Chondrocyte (in vitro differentiated cells): ENCODE measurements at regions not wholly inside any gene's neighbourhood (a gene's known extent, or its start where the extent isn't known, plus 50 kb on each side); places are given as distances from the start of the nearest gene placed in this dataset.
"Not testable (repeated sequence)": the region's sequence is repeated elsewhere in the genome, so short reads cannot be mapped to it uniquely, and the experiment has no call there.

Source experiments
- DNase-seq: peaks from one replicate; pipeline ENCODE4 v3.0.0; 2021; ENCODE audit warnings: mixed read lengths, low spot score
- H3K27ac Mint-ChIP-seq: one replicate; pipeline ENCODE4 v1.8.0; 2021; ENCODE audit warnings: mild to moderate bottlenecking, moderate library complexity, mixed read lengths; ENCODE audit not compliant: unreplicated experiment
- H3K27me3 Mint-ChIP-seq: 2 replicates; pipeline ENCODE4 v1.8.0; 2021; ENCODE audit warnings: low read depth, mixed read lengths
- H3K36me3 Mint-ChIP-seq: 2 replicates; pipeline ENCODE4 v1.8.0; 2021; ENCODE audit warnings: low read depth, mixed read lengths
- H3K4me1 Mint-ChIP-seq: 2 replicates; pipeline ENCODE4 v1.8.0; 2021; ENCODE audit warnings: low read depth, mild to moderate bottlenecking, mixed read lengths
- H3K4me3 Mint-ChIP-seq: one replicate; pipeline ENCODE4 v1.8.0; 2021; ENCODE audit warnings: mild to moderate bottlenecking, moderate library complexity, mixed read lengths; ENCODE audit not compliant: unreplicated experiment
- H3K9me3 Mint-ChIP-seq: 2 replicates; pipeline ENCODE4 v1.8.0; 2021; ENCODE audit warnings: low read depth, mixed read lengths
- CTCF ChIP-seq: fragments of 200-600 bp; sonication (generic); IDR thresholded peaks from 2 replicates; pipeline ENCODE4 v1.5.0; 2021; ENCODE audit warnings: antibody characterized with exemption, mild to moderate bottlenecking, moderate library complexity

- peaks cover 2% of the 10 kb centered on the region for H3K36me3 Mint-ChIP-seq
- no peak for DNase-seq
- no peak for TF ChIP-seq CTCF
- H3K27me3 Mint-ChIP-seq = peaks cover 43% of the 10 kb centered on the region
- H3K4me3 Mint-ChIP-seq = no peak overlapping the region
- H3K27ac Mint-ChIP-seq = no peak overlapping the region
- peaks cover 11% of the 10 kb centered on the region for H3K9me3 Mint-ChIP-seq
- H3K4me1 Mint-ChIP-seq = no peaks in the 10 kb centered on the region
These were observed 202.8 kb downstream of the RRAGC start for GRCh38 chr1:38656726-38657125.

DNA sequence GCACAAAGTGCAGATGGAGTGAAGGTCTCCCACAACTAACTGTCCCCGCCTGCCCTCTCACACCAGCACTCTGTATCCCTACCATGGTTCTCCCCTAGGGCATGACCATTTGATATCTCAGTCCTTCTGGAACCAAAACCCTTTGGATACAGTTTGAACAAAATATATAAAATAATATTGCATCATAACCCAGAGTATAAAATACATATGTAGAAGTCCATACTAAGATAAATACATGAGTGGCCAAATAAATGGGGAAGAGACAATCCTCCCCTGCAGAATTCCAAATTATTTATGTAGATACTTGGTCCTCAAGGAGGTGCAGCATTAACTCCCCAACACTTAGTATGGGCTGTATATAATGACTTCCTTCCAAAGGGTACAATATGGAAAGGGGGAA lies 207.4 kb downstream of the RRAGC start:
- no peaks in the 10 kb centered on the region for H3K36me3 Mint-ChIP-seq
- H3K4me1 Mint-ChIP-seq = no peaks in the 10 kb centered on the region
- H3K27me3 Mint-ChIP-seq = peaks cover 38% of the 10 kb centered on the region
- no peak for TF ChIP-seq CTCF
- H3K4me3 Mint-ChIP-seq = no peak overlapping the region
- no peaks in the 10 kb centered on the region for H3K9me3 Mint-ChIP-seq
- H3K27ac Mint-ChIP-seq = no peak overlapping the region
- no peak for DNase-seq

- DNase-seq = no peak
- Mint-ChIP-seq H3K27ac (no peak overlapping the region), H3K27me3 (peaks cover 33% of the 10 kb centered on the region), H3K4me1 (no peaks in the 10 kb centered on the region), H3K36me3 (no peaks in the 10 kb centered on the region), H3K4me3 (no peak overlapping the region), H3K9me3 (no peaks in the 10 kb centered on the region)
- TF ChIP-seq CTCF = no peak
These were observed 207.9 kb downstream of the RRAGC start for GRCh38 chr1:38651669-38652068.

GRCh38 chr1:38648417-38648816 lies 211.2 kb downstream of the RRAGC start:
- Mint-ChIP-seq H3K27ac (no peak overlapping the region), H3K27me3 (peaks cover 24% of the 10 kb centered on the region), H3K4me1 (no peaks in the 10 kb centered on the region), H3K4me3 (no peak overlapping the region), H3K9me3 (no peaks in the 10 kb centered on the region), H3K36me3 (no peaks in the 10 kb centered on the region)
- no peak for TF ChIP-seq CTCF
- no peak for DNase-seq

- H3K4me3 Mint-ChIP-seq, H3K36me3 Mint-ChIP-seq, H3K27ac Mint-ChIP-seq, H3K4me1 Mint-ChIP-seq, DNase-seq, H3K9me3 Mint-ChIP-seq: not testable (repeated sequence)
- H3K27me3 Mint-ChIP-seq = peaks cover 24% of the 10 kb centered on the region
These were observed 212.2 kb downstream of the RRAGC start for GRCh38 chr1:38647341-38647740.

DNA sequence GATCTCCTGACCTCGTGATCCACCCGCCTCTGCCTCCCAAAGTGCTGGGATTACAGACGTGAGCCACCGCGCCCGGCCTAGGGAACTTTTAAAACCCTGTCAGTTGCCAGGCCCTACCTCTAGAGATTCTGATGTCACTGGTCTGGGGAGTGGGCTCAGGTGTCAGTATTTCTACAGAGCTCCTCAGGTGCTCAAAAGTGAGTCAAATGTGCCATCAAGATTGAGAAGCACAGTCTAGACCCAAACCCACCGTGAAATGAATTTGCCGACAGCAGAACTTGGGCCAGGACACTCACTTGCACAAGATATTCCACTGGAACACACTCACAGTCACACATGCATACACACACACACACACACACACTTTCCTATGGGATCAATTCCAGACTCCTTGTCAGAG lies 215.5 kb downstream of the RRAGC start:
- DNase-seq = no peak
- Mint-ChIP-seq H3K27me3 (peaks cover 35% of the 10 kb centered on the region), H3K27ac (no peak overlapping the region)

More for the DNA sequence above, 215.5 kb downstream of the RRAGC start:
- H3K4me1 Mint-ChIP-seq = no peaks in the 10 kb centered on the region
- H3K9me3 Mint-ChIP-seq = peaks cover 8% of the 10 kb centered on the region
- no peaks in the 10 kb centered on the region for H3K36me3 Mint-ChIP-seq
- no peak for TF ChIP-seq CTCF
- H3K4me3 Mint-ChIP-seq = no peak overlapping the region
